Dedifferentiated amniotic fluid mesenchymal stem cell (primary cell): ENCODE measurements at regions not wholly inside any gene's neighbourhood (a gene's known extent, or its start where the extent isn't known, plus 50 kb on each side); places are given as distances from the start of the nearest gene placed in this dataset.
"Not testable (repeated sequence)": the region's sequence is repeated elsewhere in the genome, so short reads cannot be mapped to it uniquely, and the experiment has no call there.

Experiments
- DNase-seq: peaks from one replicate; pipeline ENCODE4 v3.0.0-alpha.2; 2016; ENCODE audit errors: extremely low spot score

DNA sequence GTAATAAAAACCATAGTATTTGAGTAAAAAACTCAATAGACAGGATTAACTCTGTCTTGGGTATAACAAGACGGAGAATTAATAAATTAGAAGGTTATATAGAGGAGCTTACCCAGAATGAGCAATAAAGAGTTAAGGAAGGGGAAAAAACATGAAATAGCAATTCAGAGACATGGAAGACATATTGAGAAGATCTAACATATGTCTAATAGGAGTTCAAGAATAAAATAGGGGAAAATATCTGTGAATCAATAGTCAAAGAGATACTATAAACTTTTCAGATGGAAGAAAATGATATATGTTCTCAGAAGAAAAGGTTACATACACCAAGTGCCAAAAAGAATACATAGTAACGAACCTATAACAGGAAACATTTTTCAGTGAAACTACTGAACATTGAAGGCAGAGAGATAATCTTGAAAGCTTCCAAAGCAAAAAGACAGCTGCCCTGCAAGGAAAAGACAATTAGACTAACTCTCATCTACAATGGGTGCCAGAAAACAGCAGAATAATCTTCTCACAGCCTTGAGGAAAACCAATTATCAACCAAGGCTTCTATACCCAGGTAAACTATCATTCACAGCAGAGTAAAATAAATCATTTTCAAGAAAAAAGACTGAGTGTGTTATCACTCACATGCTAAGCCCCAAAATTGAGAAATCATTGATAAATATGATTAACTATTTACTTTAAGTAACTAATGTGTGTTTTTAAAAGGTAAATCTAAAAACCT is 106.0 kb downstream of the ENC1 start:
- DNase-seq: no peak

DNA sequence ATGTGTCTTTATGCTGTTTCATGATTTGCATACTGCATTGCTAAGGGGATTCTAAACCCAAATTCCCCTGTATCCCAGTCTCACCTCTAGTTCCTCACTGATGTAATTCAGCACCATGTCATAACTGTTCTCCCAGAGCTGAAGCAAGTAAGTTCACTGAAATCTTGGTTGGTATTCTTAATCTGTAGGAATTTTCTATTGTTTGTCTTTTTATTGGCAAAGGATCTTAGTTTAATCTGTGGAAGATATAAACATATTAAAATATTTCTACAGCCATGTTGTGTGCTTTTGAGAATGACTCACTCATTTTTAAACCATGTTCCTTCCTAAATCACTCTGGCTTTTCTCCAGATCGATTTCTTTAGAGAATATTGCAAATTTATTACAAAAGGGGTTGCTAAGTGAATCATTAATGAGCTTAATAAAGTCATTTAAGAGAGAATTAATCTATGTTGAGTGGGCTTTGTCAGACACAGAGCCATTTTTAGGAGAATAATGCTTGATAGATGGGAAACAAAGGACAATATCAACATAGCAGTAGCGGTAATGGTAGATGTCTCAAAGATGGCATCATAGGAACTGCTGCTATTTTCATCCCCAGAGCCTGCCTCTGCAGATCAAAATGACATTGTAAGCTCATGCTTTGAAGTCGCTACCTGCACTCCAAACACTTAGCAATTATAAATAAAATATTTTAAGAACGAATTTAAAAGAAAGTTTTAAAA is 110.0 kb downstream of the ENC1 start:
- no peak for DNase-seq

DNA sequence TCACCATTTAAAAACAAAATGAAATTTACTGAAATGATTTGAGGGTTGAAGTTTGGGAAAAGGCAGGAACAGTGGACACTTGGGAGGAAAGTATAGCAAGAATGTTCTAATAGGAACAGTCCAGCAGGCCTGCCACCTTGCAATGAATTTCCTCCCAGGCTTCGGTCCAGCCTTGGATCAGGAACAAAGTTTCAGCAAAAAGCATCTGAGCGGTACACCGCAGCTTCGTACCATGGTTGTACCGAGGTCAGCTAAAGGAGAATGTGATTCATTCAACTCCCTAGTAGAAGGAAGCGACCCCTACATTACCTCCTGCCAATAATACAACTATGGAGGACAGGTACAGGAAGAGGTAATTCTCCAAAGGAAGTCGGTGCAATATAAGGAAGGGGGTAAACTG is 111.4 kb downstream of the ENC1 start:
- DNase-seq: no peak

DNA sequence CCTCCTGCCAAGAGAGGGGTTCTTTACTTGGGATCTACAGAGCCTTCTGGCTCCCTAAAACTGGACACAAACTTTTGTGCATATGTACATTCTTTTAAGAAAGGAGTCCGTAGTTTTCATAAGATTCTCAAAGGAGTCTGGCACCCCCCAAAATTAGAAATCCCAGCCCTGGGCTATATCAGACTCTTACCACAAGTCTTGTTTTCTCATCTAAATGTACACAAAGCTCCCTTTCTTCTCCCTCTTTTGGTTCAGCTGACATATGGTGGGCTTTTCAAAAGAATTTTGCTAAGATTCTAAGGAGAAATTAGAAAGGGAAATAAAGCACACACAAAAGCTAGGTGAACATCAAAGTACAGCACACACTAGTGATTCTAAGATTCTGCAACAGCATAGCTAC is 114.4 kb downstream of the ENC1 start:
- DNase-seq: no peak

DNA sequence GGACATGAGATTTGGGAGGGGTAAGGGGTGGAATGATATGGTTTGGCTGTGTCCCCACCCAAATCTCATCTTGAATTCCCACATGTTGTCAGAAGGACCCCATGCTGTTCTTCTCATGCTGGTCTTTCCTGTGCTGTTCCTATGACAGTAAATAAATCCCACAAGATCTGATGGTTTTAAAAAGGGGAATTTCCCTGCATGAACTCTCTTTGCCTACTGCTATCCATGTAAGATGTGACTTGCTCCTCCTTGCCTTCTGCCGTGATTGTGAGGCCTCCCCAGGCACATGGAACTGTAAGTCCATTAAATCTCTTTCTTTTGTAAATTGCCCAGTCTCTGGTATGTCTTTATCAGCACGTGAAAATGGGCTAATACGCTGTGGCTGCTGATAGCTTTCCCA is 115.8 kb downstream of the ENC1 start:
- DNase-seq: not testable (repeated sequence)

DNA sequence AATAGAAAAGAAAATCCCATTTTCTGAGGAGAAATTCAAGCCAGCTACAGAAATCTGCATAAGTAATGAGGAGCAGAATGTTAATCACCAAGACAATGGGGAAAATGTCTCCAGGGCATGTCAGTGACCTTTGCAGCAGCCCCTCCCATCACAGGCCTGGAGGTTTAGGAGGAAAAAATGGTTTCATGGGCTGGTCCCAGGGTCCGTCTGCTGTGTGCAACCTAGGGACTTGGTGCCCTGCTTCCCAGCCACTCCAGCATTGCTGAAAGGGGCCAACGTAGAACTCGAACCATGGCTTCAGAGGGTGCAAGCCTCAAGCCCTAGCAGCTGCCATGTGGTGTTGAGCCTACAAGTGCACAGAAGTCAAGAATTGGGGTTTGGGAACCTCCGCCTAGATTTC is 116.8 kb downstream of the ENC1 start:
- DNase-seq: not testable (repeated sequence)

DNA sequence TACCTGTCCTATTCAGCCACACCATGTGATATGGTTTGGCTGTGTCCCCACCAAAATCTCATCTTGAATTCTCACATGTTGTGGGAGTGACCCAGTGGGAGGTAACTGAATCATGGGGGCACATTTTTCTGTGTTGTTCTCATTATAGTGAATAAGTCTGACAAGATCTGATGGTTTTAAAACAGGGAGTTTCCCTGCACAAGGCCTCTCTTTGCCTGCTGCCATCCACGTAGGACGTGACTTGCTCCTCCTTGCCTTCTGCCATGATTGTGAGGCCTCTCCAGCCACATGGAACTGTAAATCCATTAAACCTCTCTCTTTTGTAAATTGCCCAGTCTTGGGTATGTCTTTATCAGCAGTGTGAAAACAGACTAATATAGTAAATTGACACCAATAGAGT is 117.7 kb downstream of the ENC1 start:
- not testable (repeated sequence) for DNase-seq

DNA sequence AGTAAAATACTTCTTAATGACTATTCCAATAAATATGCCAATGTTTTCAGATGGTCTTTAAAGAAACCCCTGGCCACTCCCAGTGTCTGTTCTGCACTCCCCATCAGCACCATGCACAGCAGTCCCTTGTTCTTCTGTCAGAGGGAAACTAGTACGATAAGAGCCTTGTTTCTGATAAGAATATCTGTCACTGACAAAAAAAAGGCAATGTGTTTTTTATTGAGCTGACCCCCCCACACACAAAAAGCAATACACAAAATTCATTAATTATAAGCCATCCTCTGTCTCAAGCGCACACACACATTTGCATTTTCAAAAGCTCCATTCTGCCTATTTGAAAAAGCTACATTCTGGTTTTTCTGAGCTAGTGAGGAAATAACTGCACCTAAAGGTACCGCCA is 119.1 kb downstream of the ENC1 start:
- no peak for DNase-seq

DNA sequence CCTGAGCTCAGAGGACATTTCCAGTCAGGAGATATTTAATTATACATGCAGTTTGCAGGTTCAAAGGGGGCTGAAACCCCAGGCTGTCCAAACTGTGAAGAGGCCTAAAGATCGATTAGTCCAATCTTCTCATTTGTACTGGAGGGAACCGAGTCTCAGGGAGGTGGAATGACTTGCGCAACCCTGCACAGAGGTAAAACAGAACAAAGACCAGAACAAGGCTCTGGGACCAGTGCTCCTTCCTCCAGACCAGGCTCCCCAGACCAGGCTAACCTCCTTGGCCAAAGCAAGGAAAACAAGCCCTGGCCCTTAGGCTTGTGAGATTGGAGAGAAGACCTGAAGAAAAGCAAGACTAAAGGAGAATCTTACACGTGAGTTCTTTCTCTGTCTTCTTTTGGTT is 120.8 kb downstream of the ENC1 start:
- DNase-seq: no peak

DNA sequence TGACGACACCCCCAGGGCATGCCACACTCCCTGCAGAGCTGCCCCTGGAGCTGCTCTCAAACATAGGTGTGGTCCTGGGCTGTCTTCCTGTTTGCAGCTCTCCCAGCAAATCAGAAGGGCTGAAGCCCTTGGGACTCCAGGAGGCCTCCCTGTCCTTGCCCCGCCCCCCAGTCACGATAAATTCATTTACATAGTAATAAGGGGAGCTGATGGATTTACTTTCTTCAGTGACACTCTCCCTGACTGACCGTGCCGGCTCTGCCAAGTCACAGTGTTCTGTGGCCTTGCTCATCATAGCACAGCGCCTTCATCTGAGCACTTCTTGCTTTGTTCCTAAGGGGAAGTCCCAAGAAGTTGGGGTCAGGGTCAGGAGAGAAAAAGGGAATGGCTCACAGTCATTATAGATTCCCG is 121.4 kb downstream of the ENC1 start:
- no peak for DNase-seq

DNA sequence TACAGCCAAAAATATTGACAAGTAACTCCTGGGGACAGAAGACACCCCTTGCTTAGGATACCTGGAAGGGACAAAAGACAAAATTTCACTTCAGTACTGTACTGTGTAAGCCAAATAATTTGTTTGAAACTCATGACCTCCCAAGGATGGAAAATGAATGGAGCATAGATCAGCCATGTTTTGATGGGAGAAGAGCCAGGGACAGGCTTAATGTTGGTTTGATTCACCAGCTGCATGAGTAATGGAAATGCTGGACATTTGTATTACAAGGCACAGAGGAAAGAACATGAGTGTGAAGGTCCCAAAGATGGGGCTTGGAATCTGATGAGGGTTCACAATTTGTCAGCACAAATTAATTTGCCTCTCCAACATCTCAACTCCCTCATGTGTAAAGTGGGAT is 122.8 kb downstream of the ENC1 start:
- peak; percentile 79 for DNase-seq

DNA sequence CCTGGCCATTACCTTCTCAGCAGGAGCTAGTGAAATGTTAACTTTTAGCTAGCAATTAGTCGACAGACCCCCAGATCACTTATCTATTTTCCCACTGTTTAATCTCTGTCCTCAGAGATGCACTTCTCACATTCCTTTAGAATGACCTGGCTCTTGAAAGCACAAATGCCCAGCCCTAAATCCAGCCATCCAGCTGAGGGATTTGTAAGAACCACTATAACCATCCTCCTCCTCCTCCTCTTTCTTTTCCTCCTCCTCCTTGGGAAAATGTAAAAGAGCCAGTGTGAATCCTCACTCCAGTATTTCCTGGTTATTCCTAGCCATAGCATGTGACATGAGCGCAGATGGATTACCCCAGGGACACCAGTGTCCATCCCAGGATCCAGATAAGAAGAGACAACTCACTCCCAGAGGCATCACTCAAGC is 124.3 kb downstream of the ENC1 start:
- no peak for DNase-seq

DNA sequence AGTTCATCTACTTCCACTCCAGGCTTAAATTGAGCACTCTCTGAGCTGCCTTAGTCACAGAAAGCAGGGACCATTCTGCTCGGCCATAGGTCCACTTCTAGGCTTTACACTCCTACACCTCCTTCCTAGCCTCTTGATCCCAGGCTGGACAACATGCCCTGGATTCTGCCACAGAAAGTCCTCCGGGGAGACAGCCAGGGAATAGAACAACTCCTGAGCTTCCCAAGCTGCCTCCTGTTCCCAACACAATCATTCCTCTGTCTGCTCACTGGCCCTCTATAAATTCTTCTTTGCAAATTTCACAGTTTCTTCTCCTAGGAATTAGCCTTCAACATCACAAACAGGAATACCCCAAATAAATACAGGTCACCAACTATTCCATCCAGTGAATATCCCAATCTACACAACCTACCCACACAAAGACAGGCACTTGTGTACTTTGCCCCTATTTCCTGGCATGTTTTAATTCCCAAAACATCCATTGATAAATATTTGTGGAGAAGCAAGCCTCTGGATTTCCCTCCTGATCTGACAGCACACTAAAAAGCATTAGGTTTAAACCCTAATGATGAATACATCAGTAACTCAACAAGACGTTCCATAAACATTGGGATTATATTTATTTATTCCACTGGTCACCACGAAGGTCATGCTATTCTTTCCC is 125.5 kb downstream of the ENC1 start:
- no peak for DNase-seq

DNA sequence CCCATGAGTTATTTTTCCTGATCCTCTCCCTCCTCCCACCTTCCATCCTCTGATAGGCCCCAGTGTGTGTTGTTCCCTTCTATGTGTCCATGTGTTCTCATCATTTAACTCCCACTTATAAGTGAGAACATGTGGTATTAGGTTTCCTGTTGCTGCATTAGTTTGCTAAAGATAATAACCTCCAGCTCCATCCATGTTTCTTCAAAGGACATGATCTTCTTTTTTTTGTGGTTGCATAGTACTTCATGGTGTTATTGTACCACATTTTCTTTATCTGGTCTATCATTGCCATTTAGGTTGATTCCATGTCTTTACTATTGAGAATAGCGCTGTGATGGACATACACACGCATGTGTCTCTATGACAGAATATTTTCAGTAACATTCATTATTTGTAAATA is 128.8 kb downstream of the ENC1 start:
- not testable (repeated sequence) for DNase-seq

DNA sequence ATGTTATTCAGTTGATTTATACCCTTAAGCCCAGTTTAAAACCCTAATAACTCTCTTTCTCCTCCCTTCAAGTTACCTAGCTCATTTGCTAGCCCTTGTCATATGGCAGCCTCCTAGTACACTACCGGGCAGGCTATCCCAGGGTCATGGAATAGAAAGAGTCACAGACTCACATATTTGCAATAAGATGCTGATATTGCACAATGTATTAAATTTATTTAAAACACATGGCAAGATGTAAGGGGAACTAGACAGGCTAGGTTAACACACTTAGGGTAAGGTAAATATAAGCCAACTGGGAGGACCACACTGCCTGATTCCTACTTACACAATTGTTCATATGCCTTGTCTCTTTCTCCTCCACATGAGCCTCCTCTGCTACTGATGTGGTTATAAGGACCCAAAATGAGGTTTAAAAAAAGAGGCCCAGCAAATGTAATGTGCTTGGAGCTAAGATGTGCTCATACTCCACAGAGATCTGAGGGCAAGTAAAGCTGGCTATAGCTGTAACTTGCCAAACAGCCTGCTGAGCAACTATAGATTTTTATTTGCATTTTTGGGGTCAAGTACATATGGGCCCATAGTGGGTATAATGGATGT is 130.0 kb downstream of the ENC1 start:
- no peak for DNase-seq

DNA sequence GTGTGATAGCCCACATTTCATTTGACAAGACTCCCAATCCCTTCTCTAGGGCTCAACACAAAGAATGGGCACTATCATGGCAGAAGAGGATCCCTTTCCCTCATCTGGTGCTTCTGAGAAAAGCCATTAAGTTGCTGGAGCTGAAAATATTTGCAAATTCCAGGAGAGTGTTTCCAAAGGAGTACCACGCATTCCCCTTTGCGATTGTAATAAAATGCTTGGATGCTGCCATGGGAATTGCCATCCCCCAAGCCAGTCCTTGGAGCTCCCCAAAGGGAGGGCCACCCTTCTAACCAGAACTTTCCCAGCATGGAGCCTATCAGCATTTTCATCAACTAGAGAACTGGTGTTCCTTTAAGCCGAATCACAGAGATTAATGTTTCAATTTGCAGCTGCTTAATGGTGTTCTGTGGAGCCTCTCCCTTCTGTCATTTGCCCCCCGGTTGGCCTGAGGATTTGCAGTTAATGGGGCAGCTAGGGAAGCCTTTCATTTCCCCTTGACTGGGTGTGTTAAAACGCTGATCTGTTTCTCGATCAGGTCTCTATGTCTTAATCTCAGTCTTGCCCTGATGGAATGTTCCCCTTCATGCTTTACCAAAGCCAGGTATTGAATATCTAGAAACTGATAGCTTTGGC is 133.0 kb downstream of the ENC1 start:
- no peak for DNase-seq

DNA sequence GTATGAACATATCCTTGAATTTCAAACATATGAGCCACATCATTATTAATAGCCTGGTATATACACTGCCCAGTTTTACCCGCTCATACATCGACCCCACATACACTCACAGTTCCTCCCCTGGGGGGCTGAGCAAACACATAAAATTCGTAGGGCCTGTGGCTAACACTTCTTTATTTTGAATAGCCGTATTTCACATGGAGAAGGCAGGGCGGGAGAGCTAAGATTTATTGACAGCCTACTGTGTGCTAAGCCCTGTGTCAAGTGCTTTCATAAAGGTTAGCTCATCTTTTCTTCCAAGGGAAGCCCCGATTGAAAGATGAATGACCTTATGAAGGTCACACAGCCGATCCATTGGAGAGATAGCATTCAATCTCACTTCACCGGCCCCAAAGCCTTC is 134.4 kb downstream of the ENC1 start:
- DNase-seq: no peak

DNA sequence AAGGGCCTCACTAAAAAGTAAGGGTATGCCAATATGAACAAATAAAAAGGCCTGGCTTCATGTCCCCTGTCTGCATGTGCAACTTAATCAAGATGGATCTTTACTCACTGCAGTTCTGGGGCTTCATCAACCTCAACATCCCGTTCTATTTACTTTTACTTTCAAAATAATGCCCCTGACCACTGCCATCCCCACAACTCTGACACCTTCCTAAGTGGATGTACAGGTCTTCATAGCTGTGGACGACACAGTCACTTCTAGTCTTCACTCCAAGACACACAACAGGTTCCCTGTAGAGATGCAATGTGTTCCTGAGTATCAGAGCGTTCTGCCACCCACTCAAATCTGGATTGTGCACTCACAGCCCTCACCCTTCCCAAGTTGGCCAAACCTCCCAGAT is 136.1 kb downstream of the ENC1 start:
- DNase-seq: no peak

DNA sequence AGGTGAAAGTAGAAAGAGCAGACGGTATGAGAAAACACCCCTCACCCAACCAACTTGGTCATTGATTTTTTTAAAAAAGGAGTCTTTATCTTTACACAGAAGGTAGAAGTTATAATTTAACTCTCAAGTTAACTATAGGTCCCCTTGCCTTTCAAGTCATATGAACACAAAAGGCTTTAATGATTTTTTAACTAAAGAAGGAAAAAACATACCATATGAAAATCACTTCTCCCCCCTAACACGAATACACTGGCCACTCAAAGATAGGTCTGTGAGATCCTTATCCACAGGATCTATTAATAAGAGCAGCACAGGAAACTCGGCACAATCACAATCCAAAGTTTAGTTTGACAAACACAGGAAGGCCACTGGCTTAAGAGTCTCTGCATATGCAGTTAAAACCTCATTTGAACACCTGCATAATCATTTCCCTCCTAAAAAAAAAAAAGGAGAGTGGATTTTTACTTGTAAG is 138.0 kb downstream of the ENC1 start:
- no peak for DNase-seq

DNA sequence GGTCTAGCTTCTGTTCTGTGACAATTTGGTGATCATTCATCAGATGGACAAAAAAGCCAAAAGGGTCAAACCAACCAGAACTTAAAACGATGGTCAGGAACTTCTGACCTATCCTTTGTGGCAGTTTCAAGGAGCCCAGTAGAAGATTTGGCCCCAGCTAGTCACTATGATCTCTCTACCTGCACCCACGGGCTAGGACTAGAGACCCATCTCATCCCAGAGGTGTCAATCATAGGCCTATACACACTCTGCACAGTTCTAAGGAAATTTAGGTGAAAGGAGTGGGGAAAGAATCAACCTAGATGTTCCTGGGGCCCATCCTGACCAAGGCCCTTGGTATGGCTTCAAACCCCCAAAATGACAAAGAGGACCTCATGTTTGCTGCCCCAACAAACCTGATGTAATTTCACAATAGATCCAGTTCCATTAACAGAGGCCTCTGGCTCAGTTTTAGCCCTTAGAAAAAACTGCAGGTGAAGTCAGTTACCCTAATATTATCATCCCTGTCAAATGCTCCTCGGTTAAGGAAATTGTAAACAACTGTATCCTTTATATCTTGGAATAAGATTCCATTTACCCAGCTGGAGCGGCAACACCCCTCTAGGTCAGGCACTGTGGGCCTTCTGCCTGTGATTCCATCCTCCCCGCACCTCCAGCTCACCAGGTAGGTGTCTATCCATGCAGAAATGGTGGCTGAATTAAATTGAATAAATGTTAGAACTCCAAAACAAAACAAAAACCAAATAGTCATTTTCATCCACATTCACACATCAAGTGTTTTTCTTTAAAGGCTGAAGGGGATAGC is 138.7 kb downstream of the ENC1 start:
- DNase-seq: no peak
